HepG2 (cell line): ENCODE measurements at regions not wholly inside any gene's neighbourhood (a gene's known extent, or its start where the extent isn't known, plus 50 kb on each side); places are given as distances from the start of the nearest gene placed in this dataset.

Experiments
- AKAP8 ChIP-seq: sonication (generic); formaldehyde crosslinking; IDR thresholded peaks from 2 replicates; pipeline ENCODE4 v1.5.1; 2020; ENCODE audit warnings: mild to moderate bottlenecking, missing genetic modification reagents
- GATAD2A ChIP-seq: IDR thresholded peaks from 2 replicates; pipeline ENCODE4 v1.6.1; 2016
- MAFK ChIP-seq, 2 experiments: IDR thresholded peaks in 1 of 2; conservative IDR thresholded peaks in 1 of 2; 2 replicates each; pipeline ENCODE4 v1.6.1; 2011; ENCODE audit warnings: improper control_type of control experiment in 2 of 2, low read length in 2 of 2
- NBN ChIP-seq: fragments of 450-650 bp; conservative IDR thresholded peaks from 2 replicates; pipeline ENCODE4 v1.6.1; 2017
- NFYB ChIP-seq: sonication (generic); formaldehyde crosslinking; IDR thresholded peaks from 2 replicates; pipeline ENCODE4 v1.4.0; 2020; ENCODE audit warnings: missing genetic modification reagents
- NR1H2 ChIP-seq: sonication (generic); formaldehyde crosslinking; IDR thresholded peaks from 2 replicates; pipeline ENCODE4 v1.8.1; 2022; ENCODE audit warnings: low read depth, missing genetic modification reagents, borderline replicate concordance
- RFX5 ChIP-seq: IDR thresholded peaks from 2 replicates; pipeline ENCODE4 v1.6.1; 2011; ENCODE audit warnings: low read depth, low read length, improper control_type of control experiment
- SMAD9 ChIP-seq: sonication (generic); formaldehyde crosslinking; IDR thresholded peaks from 2 replicates; pipeline ENCODE4 v1.5.1; 2020; ENCODE audit warnings: mild to moderate bottlenecking, missing genetic modification reagents
- THAP9 ChIP-seq: sonication (generic); formaldehyde crosslinking; IDR thresholded peaks from 2 replicates; pipeline ENCODE4; 2020; ENCODE audit warnings: missing genetic modification reagents, mild to moderate bottlenecking, borderline replicate concordance
- USF2 ChIP-seq, 2 experiments: sonication (generic) in 1 of 2; formaldehyde crosslinking in 1 of 2; IDR thresholded peaks; 2 replicates each; pipeline versions ENCODE4 v1.5.1 to v1.6.1; 2011 to 2020; ENCODE audit warnings: borderline replicate concordance in 1 of 2, low read depth in 1 of 2, low read length in 1 of 2, mild to moderate bottlenecking in 1 of 2, missing genetic modification reagents in 1 of 2, moderate library complexity in 1 of 2
- ZBTB33 ChIP-seq: sonication (generic); formaldehyde crosslinking; IDR thresholded peaks from 2 replicates; pipeline ENCODE4 v1.4.0; 2020; ENCODE audit warnings: missing genetic modification reagents
- ZMYM2 ChIP-seq: sonication (generic); formaldehyde crosslinking; IDR thresholded peaks from 2 replicates; pipeline ENCODE4 v1.8.0; 2022; ENCODE audit warnings: mild to moderate bottlenecking, missing genetic modification reagents
- ZNF232 ChIP-seq: sonication (generic); formaldehyde crosslinking; IDR thresholded peaks from 2 replicates; pipeline ENCODE4 v1.4.0; 2020; ENCODE audit warnings: missing genetic modification reagents, borderline replicate concordance
- ZNF3 ChIP-seq: IDR thresholded peaks from 2 replicates; pipeline ENCODE4 v1.7.0; 2017; ENCODE audit warnings: inconsistent platforms
- ZNF430 ChIP-seq: sonication (generic); formaldehyde crosslinking; IDR thresholded peaks from 2 replicates; pipeline ENCODE4 v1.9.0; 2021; ENCODE audit warnings: mild to moderate bottlenecking, missing genetic modification reagents
- ZNF451 ChIP-seq: sonication (generic); formaldehyde crosslinking; IDR thresholded peaks from 2 replicates; pipeline ENCODE4 v1.5.0; 2020; ENCODE audit warnings: mild to moderate bottlenecking, missing genetic modification reagents
- ZNF510 ChIP-seq: sonication (generic); formaldehyde crosslinking; IDR thresholded peaks from 2 replicates; pipeline ENCODE4 v1.4.0; 2020; ENCODE audit warnings: low read depth, mild to moderate bottlenecking, missing genetic modification reagents
- ZNF678 ChIP-seq: sonication (generic); formaldehyde crosslinking; IDR thresholded peaks from 2 replicates; pipeline ENCODE4 v1.4.0; 2020; ENCODE audit warnings: mild to moderate bottlenecking, missing genetic modification reagents
- ZNF883 ChIP-seq: sonication (generic); formaldehyde crosslinking; IDR thresholded peaks from 2 replicates; pipeline ENCODE4 v1.5.1; 2020; ENCODE audit warnings: mild to moderate bottlenecking, missing genetic modification reagents; ENCODE audit errors: not compliant biosample characterization
- ZSCAN25 ChIP-seq: sonication (generic); formaldehyde crosslinking; IDR thresholded peaks from 2 replicates; pipeline ENCODE4 v1.8.0; 2022; ENCODE audit warnings: mild to moderate bottlenecking, missing genetic modification reagents
- ZUFSP ChIP-seq: sonication (generic); formaldehyde crosslinking; IDR thresholded peaks from 2 replicates; pipeline ENCODE4 v1.9.0; 2021; ENCODE audit warnings: missing genetic modification reagents, mild to moderate bottlenecking, borderline replicate concordance

- TF ChIP-seq USF2 (IDR thresholded peaks at IDR 0.05; ENCODE audit: low read depth, low read length) (no peak), USF2 (CRISPR knock-in tag; IDR thresholded peaks at IDR 0.05; ENCODE audit: borderline replicate concordance) (no peak), THAP9 (CRISPR knock-in tag) (peak; percentile 68; the same call in 1 of the 2 replicates), ZBTB33 (peak; percentile 49; the same call in 1 of the 2 replicates), NBN (no peak), ZNF883 (CRISPR knock-in tag) (peak; percentile 51), ZSCAN25 (CRISPR knock-in tag) (no peak), ZNF451 (peak; percentile 79; the same call in 1 of the 2 replicates), SMAD9 (CRISPR knock-in tag) (0 out of 2 replicates have a peak, but pooled peaks have one; percentile 40), ZNF232 (peak; percentile 89; the same call in 1 of the 2 replicates), AKAP8 (CRISPR knock-in tag) (peak; percentile 81; the same call in 1 of the 2 replicates), ZNF678 (CRISPR knock-in tag) (no peak), ZNF430 (peak; percentile 98), NFYB (CRISPR knock-in tag) (no peak), ZNF510 (CRISPR knock-in tag) (no peak), ZMYM2 (CRISPR knock-in tag) (peak; percentile 82), ZNF3 (no peak), NR1H2 (CRISPR knock-in tag) (no peak), ZUFSP (no peak), GATAD2A (CRISPR knock-in tag) (0 out of 2 replicates have a peak, but pooled peaks have one; percentile 33), MAFK (conservative IDR thresholded peaks at IDR 0.05 in 1 of 2, IDR thresholded peaks at IDR 0.05 in 1 of 2; ENCODE audit: low read length in 2 of 2) (peak; percentile 84 to 97), RFX5 (no peak)
These were observed 102.5 kb downstream of the ARRDC3 start (continued) for GRCh38 chr5:91280362-91281269.
